Testis (tissue), 2 donors: ENCODE measurements at regions not wholly inside any gene's neighbourhood (a gene's known extent, or its start where the extent isn't known, plus 50 kb on each side); places are given as distances from the start of the nearest gene placed in this dataset.

Experiments used
- DNase-seq: peaks from one replicate; pipeline ENCODE4 v3.0.0-alpha.2; 2019
- H3K27ac ChIP-seq, 2 donors: fragments of 200-600 bp; sonication (generic); one replicate each; pipeline ENCODE4 v1.5.1; 2019
- H3K27me3 ChIP-seq: fragments of 200-600 bp; sonication (generic); one replicate; pipeline ENCODE4 v1.5.1; 2019
- H3K36me3 ChIP-seq: fragments of 200-600 bp; sonication (generic); one replicate; pipeline ENCODE4 v1.5.1; 2017; ENCODE audit warnings: low read depth; ENCODE audit errors: missing control alignments
- H3K4me1 ChIP-seq: fragments of 200-600 bp; sonication (generic); one replicate; pipeline ENCODE4 v1.5.1; 2019
- H3K4me3 ChIP-seq, 2 donors: fragments of 200-600 bp; sonication (generic); one replicate each; pipeline ENCODE4 v1.5.1; 2017 to 2019
- H3K9me3 ChIP-seq: fragments of 200-600 bp; sonication (generic); one replicate; pipeline ENCODE4 v1.5.1; 2017
- CTCF ChIP-seq, 3 experiments: fragments of 450-650 bp in 2 of 3; fragments of 200-600 bp in 1 of 3; sonication (generic) in 1 of 3; IDR thresholded peaks; one replicate each; pipeline ENCODE4 v1.5.1; 2016 to 2019; ENCODE audit warnings: antibody characterized with exemption in 3 of 3, mild to moderate bottlenecking in 2 of 3, moderate library complexity in 1 of 3
- POLR2A ChIP-seq: fragments of 450-650 bp; IDR thresholded peaks from one replicate; pipeline ENCODE4 v1.6.1; 2017; ENCODE audit warnings: antibody characterized with exemption, mild to moderate bottlenecking, moderate library complexity
- whole genome bisulfite sequencing, 2 donors: methylation state at CpG; one replicate each; pipeline ENCODE4 v1.1.5; 2018; 5-methylcytosine and 5-hydroxymethylcytosine counted together
- intact Hi-C: fragments of 100-400 bp; cut with DNase I; formaldehyde crosslinking; loops from one replicate; pipeline ENCODE4 v1.15.1; 2023; ENCODE audit warnings: low total_unique reads

- H3K27me3 ChIP-seq, result no peaks in the 10 kb centered on the region
- DNase-seq, result no peak
- no peak overlapping the region for H3K27ac ChIP-seq
- TF ChIP-seq CTCF (IDR thresholded peaks at IDR 0.05) (no peak), POLR2A (no peak)
- no peak overlapping the region for H3K4me3 ChIP-seq
- H3K9me3 ChIP-seq, result no peaks in the 10 kb centered on the region
- 84 to 87% methylated on average over 11 of the region's 11 CpGs for WGBS, 2 donors
- H3K4me1 ChIP-seq, result no peaks in the 10 kb centered on the region
- intact Hi-C loops, result no loop called here
- H3K36me3 ChIP-seq, result no peaks in the 10 kb centered on the region
Observed at GRCh38 chr10:8581521-8582225, 527.2 kb downstream of the GATA3 start.

- 84 to 87% methylated on average over 2 of the region's 2 CpGs for WGBS, 2 donors
- H3K27me3 ChIP-seq, result no peaks in the 10 kb centered on the region
Observed at GRCh38 chr10:8583096-8583495, 528.6 kb downstream of the GATA3 start.

GRCh38 chr10:8584666-8585065 is 530.2 kb downstream of the GATA3 start:
- Histone ChIP-seq H3K27ac (no peak overlapping the region), H3K9me3 (no peaks in the 10 kb centered on the region), H3K4me3 (no peak overlapping the region), H3K4me1 (no peaks in the 10 kb centered on the region), H3K27me3 (no peaks in the 10 kb centered on the region), H3K36me3 (no peaks in the 10 kb centered on the region)
- TF ChIP-seq POLR2A (no peak), CTCF (IDR thresholded peaks at IDR 0.05) (no peak)
- intact Hi-C loops, result no loop called here
- WGBS, 2 donors, result 82 to 83% methylated on average over 2 of the region's 2 CpGs
- no peak for DNase-seq

More at GRCh38 chr10:8583096-8583495, 528.6 kb downstream of the GATA3 start:
- H3K27ac ChIP-seq, result no peak overlapping the region
- TF ChIP-seq POLR2A (no peak), CTCF (IDR thresholded peaks at IDR 0.05) (no peak)
- no peaks in the 10 kb centered on the region for H3K4me1 ChIP-seq
- H3K9me3 ChIP-seq, result no peaks in the 10 kb centered on the region
- no peak for DNase-seq
- no peak overlapping the region for H3K4me3 ChIP-seq
- no peaks in the 10 kb centered on the region for H3K36me3 ChIP-seq
- intact Hi-C loops, result no loop called here

GRCh38 chr10:8586504-8586903 is 532.0 kb downstream of the GATA3 start:
- Histone ChIP-seq H3K4me1 (no peaks in the 10 kb centered on the region), H3K27me3 (no peaks in the 10 kb centered on the region), H3K9me3 (no peaks in the 10 kb centered on the region), H3K27ac (no peak overlapping the region), H3K36me3 (no peaks in the 10 kb centered on the region), H3K4me3 (no peak overlapping the region)
- 70 to 73% methylated on average over 3 of the region's 3 CpGs for WGBS, 2 donors
- DNase-seq, result no peak
- intact Hi-C loops, result no loop called here
- TF ChIP-seq CTCF (IDR thresholded peaks at IDR 0.05) (no peak), POLR2A (no peak)

- no peaks in the 10 kb centered on the region for H3K36me3 ChIP-seq
- H3K4me1 ChIP-seq, result no peaks in the 10 kb centered on the region
- H3K27me3 ChIP-seq, result no peaks in the 10 kb centered on the region
- WGBS, 2 donors, result 49 to 61% methylated on average over 3 of the region's 3 CpGs
- intact Hi-C loops, result no loop called here
- no peak overlapping the region for H3K4me3 ChIP-seq
- no peak for DNase-seq
- H3K9me3 ChIP-seq, result no peaks in the 10 kb centered on the region
- H3K27ac ChIP-seq, result no peak overlapping the region
- TF ChIP-seq CTCF (IDR thresholded peaks at IDR 0.05), result no peak
- TF ChIP-seq POLR2A, result no peak
Observed at GRCh38 chr10:8588135-8588534, 533.6 kb downstream of the GATA3 start.
